NT2/D1 (cell line): ENCODE measurements at regions not wholly inside any gene's neighbourhood (a gene's known extent, or its start where the extent isn't known, plus 50 kb on each side); places are given as distances from the start of the nearest gene placed in this dataset.

Experiments used
- YY1 ChIP-seq: IDR thresholded peaks from 2 replicates; pipeline ENCODE4 v1.6.1; 2011; ENCODE audit not compliant: insufficient read length, insufficient read depth
- ZNF274 ChIP-seq: IDR thresholded peaks from 2 replicates; pipeline ENCODE4 v1.6.1; 2011; ENCODE audit warnings: mild to moderate bottlenecking, low read depth, low read length

GRCh38 chr5:97929383-97929782, 746.3 kb upstream of the RIOK2 start:
- TF ChIP-seq YY1, result no peak
- no peak for TF ChIP-seq ZNF274
